Activated CD8-positive, alpha-beta memory T cell treated with anti-CD3 and anti-CD28 coated beads for 36 hours (primary cell): ENCODE measurements at regions not wholly inside any gene's neighbourhood (a gene's known extent, or its start where the extent isn't known, plus 50 kb on each side); places are given as distances from the start of the nearest gene placed in this dataset.

Experiments
- CTCF ChIA-PET: fragments of 350-600 bp; sonication (Branson Sonifier 250); formaldehyde crosslinking; loops from one replicate; lab custom pipeline; 2021; ENCODE audit warnings: antibody characterized with exemption; lab: Charles Lee
- POLR2A ChIA-PET: fragments of 350-600 bp; sonication (Branson Sonifier 250); formaldehyde crosslinking; loops from one replicate; lab custom pipeline; 2021; ENCODE audit warnings: antibody characterized with exemption; lab: Charles Lee

GRCh38 chr11:104329078-104329665 lies 165.2 kb upstream of the PDGFD start:
- POLR2A ChIA-PET, result no interaction called here

GRCh38 chr11:104328512-104328907 lies 164.6 kb upstream of the PDGFD start:
- ChIA-PET CTCF (no interaction called here), POLR2A (no interaction called here)

More at GRCh38 chr11:104329078-104329665, 165.2 kb upstream of the PDGFD start:
- CTCF ChIA-PET, result no interaction called here

- POLR2A ChIA-PET, result no interaction called here
- CTCF ChIA-PET, result no interaction called here
Observed at GRCh38 chr11:104327861-104328511, 164.0 kb upstream of the PDGFD start.

GRCh38 chr11:104325093-104325492 lies 161.1 kb upstream of the PDGFD start:
- POLR2A ChIA-PET, result no interaction called here
- CTCF ChIA-PET, result no interaction called here

GRCh38 chr11:104324276-104324675 lies 160.3 kb upstream of the PDGFD start:
- POLR2A ChIA-PET, result no interaction called here

GRCh38 chr11:104323841-104324240 lies 159.9 kb upstream of the PDGFD start:
- ChIA-PET CTCF (no interaction called here), POLR2A (no interaction called here)

More at GRCh38 chr11:104324276-104324675, 160.3 kb upstream of the PDGFD start:
- CTCF ChIA-PET, result no interaction called here

- POLR2A ChIA-PET, result no interaction called here
- CTCF ChIA-PET, result no interaction called here
Observed at GRCh38 chr11:104322696-104323095, 158.7 kb upstream of the PDGFD start.

GRCh38 chr11:104320956-104321355 lies 157.0 kb upstream of the PDGFD start:
- CTCF ChIA-PET, result no interaction called here
- POLR2A ChIA-PET, result no interaction called here

- CTCF ChIA-PET, result no interaction called here
- POLR2A ChIA-PET, result no interaction called here
Observed at GRCh38 chr11:104320097-104320496, 156.2 kb upstream of the PDGFD start.

GRCh38 chr11:104319396-104319795 lies 155.4 kb upstream of the PDGFD start:
- ChIA-PET CTCF (no interaction called here), POLR2A (no interaction called here)

GRCh38 chr11:104306862-104307474 lies 143.0 kb upstream of the PDGFD start:
- ChIA-PET CTCF (no interaction called here), POLR2A (no interaction called here)

GRCh38 chr11:104301776-104302175 lies 137.8 kb upstream of the PDGFD start:
- ChIA-PET POLR2A (no interaction called here), CTCF (interaction anchor here (0.6 kb wide), 1 partner anchor 157 kb away, joined by 3 read pairs; no protein-coding TSS in a partner anchor)

GRCh38 chr11:104291646-104292045 lies 127.7 kb upstream of the PDGFD start:
- POLR2A ChIA-PET, result no interaction called here
- CTCF ChIA-PET, result no interaction called here

- POLR2A ChIA-PET, result no interaction called here
- CTCF ChIA-PET, result no interaction called here
Observed at GRCh38 chr11:104286129-104286528, 122.2 kb upstream of the PDGFD start.

GRCh38 chr11:104279587-104279986 lies 115.6 kb upstream of the PDGFD start:
- ChIA-PET CTCF (no interaction called here), POLR2A (no interaction called here)

- POLR2A ChIA-PET, result no interaction called here
- CTCF ChIA-PET, result no interaction called here
Observed at GRCh38 chr11:104275992-104276391, 112.0 kb upstream of the PDGFD start.

GRCh38 chr11:104260456-104260855 lies 96.5 kb upstream of the PDGFD start:
- ChIA-PET CTCF (no interaction called here), POLR2A (no interaction called here)

- CTCF ChIA-PET, result no interaction called here
- POLR2A ChIA-PET, result no interaction called here
Observed at GRCh38 chr11:104259121-104259610, 95.2 kb upstream of the PDGFD start.

- CTCF ChIA-PET, result no interaction called here
- POLR2A ChIA-PET, result no interaction called here
Observed at GRCh38 chr11:104256525-104256924, 92.6 kb upstream of the PDGFD start.

- ChIA-PET CTCF (interaction anchor here (0.7 kb wide), 1 partner anchor 76 kb away, joined by 3 read pairs; no protein-coding TSS in a partner anchor), POLR2A (no interaction called here)
Observed at GRCh38 chr11:104254347-104254746, 90.4 kb upstream of the PDGFD start.

- ChIA-PET POLR2A (no interaction called here), CTCF (no interaction called here)
Observed at GRCh38 chr11:104246590-104246989, 82.6 kb upstream of the PDGFD start.
